Activated CD8-positive, alpha-beta memory T cell treated with anti-CD3 and anti-CD28 coated beads for 48 hours (primary cell): ENCODE measurements at regions not wholly inside any gene's neighbourhood (a gene's known extent, or its start where the extent isn't known, plus 50 kb on each side); places are given as distances from the start of the nearest gene placed in this dataset.
A peak's percentile ranks its signal among the peaks of the same experiment; 100 is the strongest.
"Not testable (repeated sequence)": the region's sequence is repeated elsewhere in the genome, so short reads cannot be mapped to it uniquely, and the experiment has no call there.

Source experiments
- DNase-seq, 3 experiments: peaks; one replicate each; pipeline ENCODE4 v3.0.0-alpha.2; 2020; ENCODE audit warnings: low read depth in 2 of 3, low spot score in 2 of 3

- DNase-seq: no peak
These were observed 203.4 kb downstream of the CCNG2 start for GRCh38 chr4:77360451-77360850.

- DNase-seq: not testable (repeated sequence)
These were observed 209.9 kb downstream of the CCNG2 start for GRCh38 chr4:77366876-77367275.

- no peak for DNase-seq
These were observed 210.6 kb downstream of the CCNG2 start for GRCh38 chr4:77367638-77368037.

GRCh38 chr4:77372375-77372774 is 215.4 kb downstream of the CCNG2 start:
- DNase-seq: no peak

- DNase-seq: no peak
These were observed 219.0 kb downstream of the CCNG2 start for GRCh38 chr4:77375866-77376607.

GRCh38 chr4:77376788-77377460 is 219.9 kb downstream of the CCNG2 start:
- DNase-seq: no peak

GRCh38 chr4:77384094-77384493 is 221.5 kb upstream of the CXCL13 start:
- no peak for DNase-seq

GRCh38 chr4:77385124-77385969 is 220.3 kb upstream of the CXCL13 start:
- DNase-seq: peak in 2 of 3 experiments; percentile 12 to 23

GRCh38 chr4:77393996-77394395 is 211.6 kb upstream of the CXCL13 start:
- no peak for DNase-seq

GRCh38 chr4:77395481-77395880 is 210.1 kb upstream of the CXCL13 start:
- DNase-seq: no peak

- DNase-seq: no peak
These were observed 207.4 kb upstream of the CXCL13 start for GRCh38 chr4:77398256-77398655.

GRCh38 chr4:77399831-77400230 is 205.8 kb upstream of the CXCL13 start:
- no peak for DNase-seq

- no peak for DNase-seq
These were observed 191.9 kb upstream of the CXCL13 start for GRCh38 chr4:77413766-77414165.

- DNase-seq: no peak
These were observed 189.9 kb upstream of the CXCL13 start for GRCh38 chr4:77415689-77416088.

- no peak for DNase-seq
These were observed 187.3 kb upstream of the CXCL13 start for GRCh38 chr4:77418333-77418732.

- DNase-seq: no peak
These were observed 174.8 kb upstream of the CXCL13 start for GRCh38 chr4:77430847-77431246.

- no peak for DNase-seq
These were observed 174.1 kb upstream of the CXCL13 start for GRCh38 chr4:77431546-77431945.

GRCh38 chr4:77432717-77433417 is 172.8 kb upstream of the CXCL13 start:
- DNase-seq: no peak

GRCh38 chr4:77433418-77433733 is 172.2 kb upstream of the CXCL13 start:
- DNase-seq: no peak

- DNase-seq: no peak
These were observed 171.1 kb upstream of the CXCL13 start for GRCh38 chr4:77434299-77435092.

GRCh38 chr4:77437079-77437478 is 168.5 kb upstream of the CXCL13 start:
- no peak for DNase-seq
